Astrocyte of the spinal cord (primary cell): ENCODE measurements at regions not wholly inside any gene's neighbourhood (a gene's known extent, or its start where the extent isn't known, plus 50 kb on each side); places are given as distances from the start of the nearest gene placed in this dataset.
"Not testable (repeated sequence)": the region's sequence is repeated elsewhere in the genome, so short reads cannot be mapped to it uniquely, and the experiment has no call there.

ENCODE experiments used
- DNase-seq: peaks from one replicate; pipeline ENCODE4 v3.0.0; 2011; ENCODE audit warnings: low read depth, low spot score
- H3K4me3 ChIP-seq: 2 replicates; pipeline ENCODE4 v1.5.1; 2011; ENCODE audit warnings: low read depth, mild to moderate bottlenecking, low read length, moderate library complexity
- in situ Hi-C: cut with HindIII; loops from 2 replicates; pipeline ENCODE4 v1.10.0; 2017; ENCODE audit warnings: low sequenced_read_pairs
- TF ChIP-seq, protein P1 (sequence below): IDR thresholded peaks from 2 replicates; pipeline ENCODE4 v1.5.1; 2012; ENCODE audit warnings: low read depth, mild to moderate bottlenecking, low read length, inconsistent platforms

DNA sequence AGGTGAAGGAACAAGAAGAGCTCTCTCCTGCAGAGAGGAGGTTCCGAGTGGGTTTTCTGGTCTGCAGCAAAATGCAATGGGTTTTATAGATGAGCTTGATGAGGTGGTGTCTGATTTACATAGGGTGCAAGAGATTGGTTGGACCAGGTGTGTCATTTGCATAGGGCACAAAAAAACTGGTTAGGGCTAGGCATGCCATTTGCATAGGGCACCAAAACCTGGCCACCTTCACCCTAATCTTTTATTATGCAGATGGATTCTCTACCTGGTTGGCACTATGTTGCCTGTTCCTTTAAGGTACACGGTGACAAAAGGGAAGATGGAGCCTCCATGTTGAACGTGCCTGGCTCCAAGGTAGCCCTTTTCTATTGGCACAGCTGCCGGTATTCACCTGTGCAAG lies 94.5 kb upstream of the PRKX start:
- in situ Hi-C loops: no loop called here
- H3K4me3 ChIP-seq: no peak overlapping the region
- TF ChIP-seq, protein P1, sequence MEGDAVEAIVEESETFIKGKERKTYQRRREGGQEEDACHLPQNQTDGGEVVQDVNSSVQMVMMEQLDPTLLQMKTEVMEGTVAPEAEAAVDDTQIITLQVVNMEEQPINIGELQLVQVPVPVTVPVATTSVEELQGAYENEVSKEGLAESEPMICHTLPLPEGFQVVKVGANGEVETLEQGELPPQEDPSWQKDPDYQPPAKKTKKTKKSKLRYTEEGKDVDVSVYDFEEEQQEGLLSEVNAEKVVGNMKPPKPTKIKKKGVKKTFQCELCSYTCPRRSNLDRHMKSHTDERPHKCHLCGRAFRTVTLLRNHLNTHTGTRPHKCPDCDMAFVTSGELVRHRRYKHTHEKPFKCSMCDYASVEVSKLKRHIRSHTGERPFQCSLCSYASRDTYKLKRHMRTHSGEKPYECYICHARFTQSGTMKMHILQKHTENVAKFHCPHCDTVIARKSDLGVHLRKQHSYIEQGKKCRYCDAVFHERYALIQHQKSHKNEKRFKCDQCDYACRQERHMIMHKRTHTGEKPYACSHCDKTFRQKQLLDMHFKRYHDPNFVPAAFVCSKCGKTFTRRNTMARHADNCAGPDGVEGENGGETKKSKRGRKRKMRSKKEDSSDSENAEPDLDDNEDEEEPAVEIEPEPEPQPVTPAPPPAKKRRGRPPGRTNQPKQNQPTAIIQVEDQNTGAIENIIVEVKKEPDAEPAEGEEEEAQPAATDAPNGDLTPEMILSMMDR: no peak
- no peak for DNase-seq

- DNase-seq: no peak
- TF ChIP-seq, protein P1: no peak
- in situ Hi-C loops: no loop called here
- no peak overlapping the region for H3K4me3 ChIP-seq
Measured at GRCh38 chrX:3806630-3807029, 93.2 kb upstream of the PRKX start.

GRCh38 chrX:3803713-3804112 lies 90.3 kb upstream of the PRKX start:
- no peak for DNase-seq
- no peak overlapping the region for H3K4me3 ChIP-seq
- TF ChIP-seq, protein P1: no peak
- in situ Hi-C loops: no loop called here

DNA sequence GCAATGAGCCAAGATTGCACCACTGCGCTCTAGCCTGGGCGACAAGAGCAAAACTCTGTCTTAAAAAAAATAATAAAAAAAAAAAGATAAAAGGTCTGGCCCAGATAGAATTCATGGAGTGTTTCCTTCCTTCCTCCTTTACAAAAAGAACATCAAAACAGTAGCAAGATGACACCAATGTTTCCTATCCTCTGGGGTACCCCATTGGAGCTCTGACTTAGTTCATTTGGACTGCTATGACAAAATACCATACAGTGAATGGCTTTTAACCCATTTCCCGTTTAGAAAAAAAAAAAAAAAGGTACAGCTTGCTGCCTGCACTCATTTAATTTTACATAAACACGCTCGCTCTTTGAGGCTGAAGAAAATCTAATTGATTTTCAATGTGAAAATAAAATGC lies 89.9 kb upstream of the PRKX start:
- TF ChIP-seq, protein P1: no peak
- DNase-seq: no peak
- in situ Hi-C loops: no loop called here
- H3K4me3 ChIP-seq: no peak overlapping the region

GRCh38 chrX:3795411-3795810 lies 82.0 kb upstream of the PRKX start:
- H3K4me3 ChIP-seq, DNase-seq, in situ Hi-C loops: not testable (repeated sequence)

DNA sequence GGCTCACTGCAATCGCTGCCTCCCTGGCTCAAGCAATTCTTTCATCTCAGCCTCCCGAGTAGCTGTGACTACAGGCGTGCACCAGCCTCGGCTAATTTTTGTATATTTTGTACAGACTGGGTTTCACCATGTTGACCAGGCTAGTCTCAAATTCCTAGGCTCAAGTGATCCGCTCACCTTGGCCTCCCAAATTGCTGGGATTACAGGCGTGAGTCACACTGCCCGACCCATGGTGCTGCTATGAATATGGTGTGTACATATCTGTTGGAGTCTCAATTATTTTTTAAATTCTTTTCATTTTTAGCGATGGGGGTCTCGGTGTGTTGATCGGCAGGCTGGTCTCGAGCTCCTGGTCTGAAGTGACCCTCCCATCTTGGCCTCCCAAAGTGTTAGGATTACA lies 78.0 kb upstream of the PRKX start:
- H3K4me3 ChIP-seq: no peak overlapping the region
- DNase-seq: no peak
- in situ Hi-C loops: no loop called here
- TF ChIP-seq, protein P1: no peak

DNA sequence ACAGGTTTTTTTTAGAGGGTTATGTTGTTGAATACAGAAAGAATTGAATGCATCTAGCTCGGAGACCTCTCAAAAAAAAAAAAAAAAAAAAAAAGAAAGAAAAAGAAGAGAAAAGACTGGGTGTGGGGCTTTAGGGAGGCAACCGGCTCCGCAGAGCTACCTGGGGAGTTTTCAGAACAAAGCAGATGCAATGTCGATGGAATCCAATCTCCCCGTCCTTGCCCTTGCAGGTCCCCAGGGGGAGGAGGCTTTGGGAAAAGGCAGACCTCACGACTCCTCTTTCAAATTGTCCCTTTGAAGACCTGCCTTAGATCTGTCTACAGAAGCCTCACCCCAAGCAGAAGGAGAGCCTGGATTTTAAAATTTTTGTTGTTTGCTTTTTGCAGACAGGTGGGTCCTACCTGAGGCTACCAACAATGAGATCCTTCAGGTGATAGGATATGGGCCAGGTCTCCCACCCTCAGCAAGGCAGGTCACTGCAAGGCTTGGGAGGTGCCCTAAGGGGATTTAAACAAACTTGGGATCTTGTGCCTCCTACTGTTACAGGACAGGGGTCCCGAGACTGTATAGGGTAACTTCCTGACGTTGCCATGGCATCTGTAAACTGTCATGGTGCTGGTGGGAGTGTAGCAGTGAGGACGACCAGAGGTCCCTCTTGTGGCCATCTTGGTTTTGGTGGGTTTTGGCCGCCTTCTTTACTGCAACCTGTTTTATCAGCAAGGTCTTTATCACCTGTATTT lies 75.2 kb upstream of the PRKX start:
- DNase-seq: no peak
- TF ChIP-seq, protein P1: no peak
- in situ Hi-C loops: no loop called here
- no peak overlapping the region for H3K4me3 ChIP-seq
